HEK293 (cell line): ENCODE measurements at regions not wholly inside any gene's neighbourhood (a gene's known extent, or its start where the extent isn't known, plus 50 kb on each side); places are given as distances from the start of the nearest gene placed in this dataset.

Experiments used
- CTCF ChIA-PET: fragments of 350-600 bp; formaldehyde crosslinking; extraction: SDS; loops from one replicate; lab custom pipeline; 2021; ENCODE audit warnings: antibody characterized with exemption; lab: Yijun Ruan, JAX
- POLR2A ChIA-PET: fragments of 300-600 bp; formaldehyde crosslinking; extraction: SDS; loops from one replicate; lab custom pipeline; 2020; ENCODE audit warnings: antibody characterized with exemption, inconsistent platforms; lab: Yijun Ruan, JAX
- H3K27ac ChIP-seq: fragments of 200-500 bp; sonication (Bioruptor generic); 2 replicates; pipeline ENCODE4 v1.5.1; 2014; ENCODE audit warnings: low read depth, low read length, control low read depth, inconsistent platforms; ENCODE audit errors: extremely low read depth
- H3K36me3 ChIP-seq, 2 experiments: fragments of 200-500 bp in 1 of 2; sonication (Bioruptor generic) in 1 of 2; 1 replicate in 1 of 2; 2 replicates in 1 of 2; pipeline ENCODE4 v1.5.1; 2014 to 2017; ENCODE audit warnings: inconsistent platforms in 2 of 2, low read length in 2 of 2; ENCODE audit not compliant: control insufficient read depth in 2 of 2, insufficient read depth in 1 of 2
- H3K4me1 ChIP-seq: fragments of 200-500 bp; sonication (Bioruptor generic); 2 replicates; pipeline ENCODE4 v1.5.1; 2014; ENCODE audit warnings: mild to moderate bottlenecking, low read length, inconsistent platforms; ENCODE audit not compliant: control insufficient read depth, insufficient read depth
- H3K4me3 ChIP-seq: 2 replicates; pipeline ENCODE4 v1.5.1; 2011; ENCODE audit warnings: low read depth, mild to moderate bottlenecking, control low read depth, low read length, moderate library complexity
- H3K9me3 ChIP-seq: fragments of 200-500 bp; sonication (Bioruptor generic); 2 replicates; pipeline ENCODE4 v1.5.1; 2014; ENCODE audit warnings: low read depth, low read length, inconsistent platforms; ENCODE audit not compliant: control insufficient read depth, insufficient read depth
- BCL11A ChIP-seq: fragments of 450-650 bp; formaldehyde crosslinking; IDR thresholded peaks from 2 replicates; pipeline ENCODE4 v1.5.1; 2016; ENCODE audit warnings: low read depth, missing biosample characterization, missing genetic modification characterization
- HOXC10 ChIP-seq: sonication (generic); formaldehyde crosslinking; IDR thresholded peaks from 2 replicates; pipeline ENCODE4 v1.8.1; 2023; ENCODE audit warnings: mild to moderate bottlenecking, missing genetic modification reagents
- SALL2 ChIP-seq: fragments of 450-650 bp; formaldehyde crosslinking; IDR thresholded peaks from 2 replicates; pipeline ENCODE4 v1.5.0; 2017; ENCODE audit warnings: missing biosample characterization, mild to moderate bottlenecking, missing genetic modification characterization, borderline replicate concordance
- SCRT2 ChIP-seq: fragments of 450-650 bp; formaldehyde crosslinking; IDR thresholded peaks from 2 replicates; pipeline ENCODE4 v1.5.1; 2016; ENCODE audit warnings: missing biosample characterization, missing genetic modification characterization
- SP7 ChIP-seq: fragments of 450-650 bp; formaldehyde crosslinking; IDR thresholded peaks from 2 replicates; pipeline ENCODE4 v1.5.1; 2016; ENCODE audit warnings: missing biosample characterization, missing genetic modification characterization
- TRIM28 ChIP-seq: IDR thresholded peaks from 2 replicates; pipeline ENCODE4 v1.6.1; 2011; ENCODE audit warnings: low read length, control low read depth, borderline replicate concordance
- WT1 ChIP-seq: fragments of 450-650 bp; formaldehyde crosslinking; IDR thresholded peaks from 2 replicates; pipeline ENCODE4 v1.5.1; 2016; ENCODE audit warnings: missing biosample characterization, missing genetic modification characterization
- ZBTB48 ChIP-seq: fragments of 450-650 bp; formaldehyde crosslinking; IDR thresholded peaks from 2 replicates; pipeline ENCODE4 v1.5.1; 2016; ENCODE audit warnings: missing biosample characterization, missing genetic modification characterization
- ZFP3 ChIP-seq: fragments of 450-650 bp; formaldehyde crosslinking; IDR thresholded peaks from 2 replicates; pipeline ENCODE4 v1.5.1; 2016; ENCODE audit warnings: low read depth, missing biosample characterization, missing genetic modification characterization
- ZNF175 ChIP-seq: fragments of 450-650 bp; formaldehyde crosslinking; IDR thresholded peaks from 2 replicates; pipeline ENCODE4 v1.5.1; 2016; ENCODE audit warnings: missing biosample characterization, missing genetic modification characterization
- ZNF23 ChIP-seq: fragments of 450-650 bp; formaldehyde crosslinking; IDR thresholded peaks from 2 replicates; pipeline ENCODE4 v1.5.1; 2016; ENCODE audit warnings: missing biosample characterization, missing genetic modification characterization, borderline replicate concordance
- ZNF350 ChIP-seq: fragments of 450-650 bp; formaldehyde crosslinking; IDR thresholded peaks from 2 replicates; pipeline ENCODE4 v1.5.0; 2017; ENCODE audit warnings: missing biosample characterization, mild to moderate bottlenecking, missing genetic modification characterization
- ZNF529 ChIP-seq: fragments of 450-650 bp; formaldehyde crosslinking; IDR thresholded peaks from 2 replicates; pipeline ENCODE4 v1.5.1; 2017; ENCODE audit warnings: missing genetic modification characterization, missing biosample characterization; ENCODE audit not compliant: insufficient replicate concordance
- ZNF600 ChIP-seq: fragments of 450-650 bp; formaldehyde crosslinking; IDR thresholded peaks from 2 replicates; pipeline ENCODE4 v1.5.1; 2016; ENCODE audit warnings: missing biosample characterization, missing genetic modification characterization
- ZNF664 ChIP-seq: fragments of 450-650 bp; formaldehyde crosslinking; IDR thresholded peaks from 2 replicates; pipeline ENCODE4 v1.5.1; 2016; ENCODE audit warnings: missing biosample characterization, missing genetic modification characterization
- ZNF776 ChIP-seq: fragments of 450-650 bp; formaldehyde crosslinking; IDR thresholded peaks from 2 replicates; pipeline ENCODE4 v1.5.0; 2017; ENCODE audit warnings: missing biosample characterization, missing genetic modification characterization, borderline replicate concordance
- ZNF830 ChIP-seq: fragments of 450-650 bp; IDR thresholded peaks from 2 replicates; pipeline ENCODE4 v1.5.0; 2018; ENCODE audit warnings: missing biosample characterization, missing genetic modification characterization, low read depth, mild to moderate bottlenecking, moderate library complexity
- ZSCAN16 ChIP-seq: fragments of 450-650 bp; formaldehyde crosslinking; IDR thresholded peaks from 2 replicates; pipeline ENCODE4 v1.5.1; 2016; ENCODE audit warnings: missing biosample characterization, missing genetic modification characterization
- ZSCAN18 ChIP-seq: fragments of 450-650 bp; formaldehyde crosslinking; IDR thresholded peaks from 2 replicates; pipeline ENCODE4 v1.5.1; 2016; ENCODE audit warnings: missing biosample characterization, missing genetic modification characterization
- ZSCAN30 ChIP-seq: fragments of 450-650 bp; IDR thresholded peaks from 2 replicates; pipeline ENCODE4 v1.5.1; 2018; ENCODE audit warnings: missing biosample characterization, mild to moderate bottlenecking, missing genetic modification characterization, moderate library complexity

GRCh38 chr5:34600118-34600493, 56.0 kb upstream of the RAI14 start:
- H3K27ac ChIP-seq: no peak overlapping the region
- no peak overlapping the region for H3K4me3 ChIP-seq
- no peaks in the 10 kb centered on the region for H3K9me3 ChIP-seq
- H3K4me1 ChIP-seq: peaks cover 17% of the 10 kb centered on the region
- ChIA-PET CTCF (no interaction called here), POLR2A (no interaction called here)
- TF ChIP-seq ZNF830 (tag by site-specific recombination) (no peak), TRIM28 (no peak), ZSCAN18 (tag by site-specific recombination) (no peak), BCL11A (tag by site-specific recombination) (no peak), SALL2 (no peak), WT1 (tag by site-specific recombination) (no peak), ZNF350 (tag by site-specific recombination) (no peak), ZFP3 (tag by site-specific recombination) (no peak), ZBTB48 (tag by site-specific recombination) (no peak), ZNF776 (tag by site-specific recombination) (no peak), ZNF600 (no peak), ZNF23 (no peak)
- H3K36me3 ChIP-seq: no peaks in the 10 kb centered on the region

DNA sequence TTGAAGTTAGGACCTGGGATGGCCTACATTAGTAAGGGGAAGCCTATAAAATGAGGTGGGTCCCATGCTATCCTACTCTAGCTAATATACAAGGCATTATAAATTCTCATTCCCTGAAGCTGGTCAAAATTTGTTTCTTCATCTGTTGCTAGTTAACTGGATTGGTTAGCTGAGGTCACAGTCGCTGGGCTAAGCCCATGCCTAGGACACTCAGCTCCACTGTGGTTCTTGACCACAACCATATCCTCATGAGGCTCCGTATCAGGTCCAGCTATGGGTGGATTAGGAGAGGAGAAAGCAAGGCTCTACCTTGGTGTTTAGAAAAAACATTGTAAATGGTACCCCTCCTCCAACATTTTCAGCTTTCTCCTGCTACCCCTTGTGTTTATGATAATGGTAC, 52.8 kb upstream of the RAI14 start:
- H3K4me3 ChIP-seq: no peak overlapping the region
- H3K4me1 ChIP-seq: peaks cover 10% of the 10 kb centered on the region
- ChIA-PET CTCF (no interaction called here), POLR2A (no interaction called here)
- no peak for TF ChIP-seq ZNF175 (tag by site-specific recombination)
- H3K27ac ChIP-seq: no peak overlapping the region
- H3K9me3 ChIP-seq: no peaks in the 10 kb centered on the region
- no peaks in the 10 kb centered on the region for H3K36me3 ChIP-seq

- CTCF ChIA-PET: no interaction called here
- TF ChIP-seq ZSCAN16 (tag by site-specific recombination) (no peak), HOXC10 (CRISPR knock-in tag) (no peak), SP7 (tag by site-specific recombination) (no peak)
- POLR2A ChIA-PET: no interaction called here
- Histone ChIP-seq H3K9me3 (no peaks in the 10 kb centered on the region), H3K4me1 (peaks cover 13% of the 10 kb centered on the region), H3K4me3 (no peak overlapping the region), H3K27ac (no peak overlapping the region), H3K36me3 (no peaks in the 10 kb centered on the region)
Observed at GRCh38 chr5:34604119-34604675, 51.9 kb upstream of the RAI14 start.

- H3K36me3 ChIP-seq: no peaks in the 10 kb centered on the region
- no peak overlapping the region for H3K4me3 ChIP-seq
- H3K27ac ChIP-seq: no peak overlapping the region
- POLR2A ChIA-PET: no interaction called here
- CTCF ChIA-PET: no interaction called here
- no peaks in the 10 kb centered on the region for H3K9me3 ChIP-seq
- peaks cover 21% of the 10 kb centered on the region for H3K4me1 ChIP-seq
- peak; percentile 68 for TF ChIP-seq ZNF664 (tag by site-specific recombination)
- no peak for TF ChIP-seq SCRT2 (tag by site-specific recombination)
- no peak for TF ChIP-seq ZSCAN30
- no peak for TF ChIP-seq ZNF529 (tag by site-specific recombination)
Observed at GRCh38 chr5:34606101-34606500, 50.0 kb upstream of the RAI14 start.
